Transverse colon (tissue), 4 donors: ENCODE measurements at regions not wholly inside any gene's neighbourhood (a gene's known extent, or its start where the extent isn't known, plus 50 kb on each side); places are given as distances from the start of the nearest gene placed in this dataset.

ENCODE experiments used
- DNase-seq: peaks from one replicate; pipeline ENCODE4 v3.0.0-alpha.2; 2019
- H3K27ac ChIP-seq, 4 donors: fragments of 200-600 bp; sonication (generic); 2 replicates each; pipeline ENCODE4 v1.5.1; 2016 to 2018; ENCODE audit warnings: inconsistent platforms in 4 of 4
- H3K27me3 ChIP-seq: fragments of 200-600 bp; sonication (generic); 2 replicates; pipeline ENCODE4 v1.5.1; 2017; ENCODE audit warnings: inconsistent platforms
- H3K36me3 ChIP-seq, 4 donors: fragments of 200-600 bp; sonication (generic); 2 replicates each; pipeline ENCODE4 v1.5.1; 2017 to 2019; ENCODE audit warnings: inconsistent platforms in 4 of 4
- H3K4me1 ChIP-seq, 4 donors: fragments of 200-600 bp; sonication (generic); 2 replicates each; pipeline ENCODE4 v1.5.1; 2017 to 2020; ENCODE audit warnings: inconsistent platforms in 4 of 4
- H3K4me3 ChIP-seq, 4 donors: fragments of 200-600 bp; sonication (generic); 1 replicate in 1 of 4; 2 replicates in 3 of 4; pipeline versions ENCODE4 v1.5.1 to v1.6.1; 2017 to 2019; ENCODE audit warnings: inconsistent platforms in 4 of 4
- H3K9me3 ChIP-seq, 2 donors: fragments of 200-600 bp; sonication (generic); 2 replicates each; pipeline ENCODE4 v1.5.1; 2017 to 2019; ENCODE audit warnings: inconsistent platforms in 2 of 2
- CTCF ChIP-seq, 5 experiments: fragments of 200-600 bp in 3 of 5; fragments of 450-650 bp in 2 of 5; sonication (generic) in 3 of 5; IDR thresholded peaks; 1 replicate in 2 of 5; 2 replicates in 3 of 5; pipeline ENCODE4 v1.5.1; 2016 to 2017; ENCODE audit warnings: antibody characterized with exemption in 5 of 5, inconsistent platforms in 3 of 5, mild to moderate bottlenecking in 2 of 5, moderate library complexity in 1 of 5
- EP300 ChIP-seq: sonication (generic); formaldehyde crosslinking; IDR thresholded peaks from one replicate; pipeline ENCODE4 v1.6.1; 2017; ENCODE audit warnings: antibody characterized with exemption, low read depth
- POLR2A ChIP-seq: fragments of 450-650 bp; IDR thresholded peaks from one replicate; pipeline ENCODE4 v1.6.1; 2016; ENCODE audit warnings: antibody characterized with exemption, mild to moderate bottlenecking, moderate library complexity
- POLR2AphosphoS5 ChIP-seq, 3 donors: sonication (generic); formaldehyde crosslinking; IDR thresholded peaks; one replicate each; pipeline ENCODE4 v1.6.1; 2016; ENCODE audit warnings: antibody characterized with exemption in 3 of 3
- WGBS, 2 donors: methylation state at CpG; one replicate each; pipeline ENCODE4 v1.1.5; 2018; ENCODE audit warnings: low coverage in 1 of 2; 5-methylcytosine and 5-hydroxymethylcytosine counted together
- in situ Hi-C, 4 donors: fragments of 200-750 bp; cut with MboI; loops; one replicate each; pipeline versions ENCODE4 v1.15.0 to v1.15.1; 2017; ENCODE audit warnings: low sequenced_read_pairs in 3 of 4, low pct_ligation_motif_present in 1 of 4, low pct_unique_long_range_greater_than_20kb in 1 of 4
- intact Hi-C: fragments of 100-400 bp; cut with DNase I; formaldehyde crosslinking; loops from one replicate; pipeline ENCODE4 v1.15.1; 2023; ENCODE audit warnings: low total_unique reads

- DNase-seq = no peak
- WGBS, 2 donors = 83 to 85% methylated on average over 3 of the region's 3 CpGs
These were observed 93.2 kb upstream of the RGS18 start for GRCh38 chr1:192065087-192065486.

GRCh38 chr1:192066202-192066601, 92.1 kb upstream of the RGS18 start:
- H3K4me1 ChIP-seq = no peaks in the 10 kb centered on the region
- DNase-seq = no peak
- no peaks in the 10 kb centered on the region for H3K27me3 ChIP-seq
- no peak overlapping the region for H3K27ac ChIP-seq
- no peaks in the 10 kb centered on the region for H3K36me3 ChIP-seq
- intact Hi-C loops = no loop called here
- TF ChIP-seq EP300 (no peak), POLR2AphosphoS5 (IDR thresholded peaks at IDR 0.05) (no peak), POLR2A (no peak), CTCF (IDR thresholded peaks at IDR 0.05) (no peak)
- 60 to 73% methylated on average over 1 to 4 of the region's 4 CpGs for WGBS, 2 donors
- no peaks in the 10 kb centered on the region for H3K9me3 ChIP-seq
- in situ Hi-C loops = no loop called here
- no peak overlapping the region for H3K4me3 ChIP-seq

More at GRCh38 chr1:192065087-192065486, 93.2 kb upstream of the RGS18 start:
- intact Hi-C loops (no loop called here), in situ Hi-C loops (no loop called here)
- H3K27me3 ChIP-seq = no peaks in the 10 kb centered on the region
- no peak for TF ChIP-seq CTCF (IDR thresholded peaks at IDR 0.05)
- no peak for TF ChIP-seq POLR2A
- no peak for TF ChIP-seq POLR2AphosphoS5 (IDR thresholded peaks at IDR 0.05)
- no peak for TF ChIP-seq EP300
- H3K27ac ChIP-seq = no peak overlapping the region
- H3K36me3 ChIP-seq = no peaks in the 10 kb centered on the region
- H3K4me3 ChIP-seq = no peak overlapping the region
- no peaks in the 10 kb centered on the region for H3K9me3 ChIP-seq
- no peaks in the 10 kb centered on the region for H3K4me1 ChIP-seq

- Histone ChIP-seq H3K27ac (no peak overlapping the region), H3K27me3 (no peaks in the 10 kb centered on the region), H3K4me3 (no peak overlapping the region), H3K36me3 (no peaks in the 10 kb centered on the region), H3K9me3 (no peaks in the 10 kb centered on the region), H3K4me1 (no peaks in the 10 kb centered on the region)
- in situ Hi-C loops = no loop called here
- intact Hi-C loops = no loop called here
- no peak for DNase-seq
- 56 to 83% methylated on average over 2 to 3 of the region's 3 CpGs for WGBS, 2 donors
- TF ChIP-seq POLR2A (no peak), CTCF (IDR thresholded peaks at IDR 0.05) (no peak), POLR2AphosphoS5 (IDR thresholded peaks at IDR 0.05) (no peak), EP300 (no peak)
These were observed 90.9 kb upstream of the RGS18 start for GRCh38 chr1:192067360-192067759.

- H3K27me3 ChIP-seq = no peaks in the 10 kb centered on the region
- WGBS, 2 donors = 78 to 83% methylated on average over 2 of the region's 2 CpGs
- no peak for DNase-seq
These were observed 88.0 kb upstream of the RGS18 start for GRCh38 chr1:192070213-192070612.

More at GRCh38 chr1:192070213-192070612, 88.0 kb upstream of the RGS18 start:
- TF ChIP-seq POLR2A (no peak), EP300 (no peak), CTCF (IDR thresholded peaks at IDR 0.05) (no peak), POLR2AphosphoS5 (IDR thresholded peaks at IDR 0.05) (no peak)
- in situ Hi-C loops (no loop called here), intact Hi-C loops (no loop called here)
- Histone ChIP-seq H3K9me3 (no peaks in the 10 kb centered on the region), H3K4me3 (no peak overlapping the region), H3K4me1 (no peaks in the 10 kb centered on the region), H3K36me3 (no peaks in the 10 kb centered on the region), H3K27ac (no peak overlapping the region)
